ENCODE measurements at regions not wholly inside any gene's neighbourhood (a gene's known extent, or its start where the extent isn't known, plus 50 kb on each side); places are given as distances from the start of the nearest gene placed in this dataset.

- H3K4me3 ChIP-seq (replicated peaks in 1 of 2; ENCODE audit: low read depth in 1 of 2, low read length in 2 of 2), result no peak overlapping the region
- no peaks in the 10 kb centered on the region for H3K9me3 ChIP-seq (ENCODE audit: control insufficient read depth in 1 of 2, insufficient read depth in 1 of 2, low read depth in 1 of 2, low read length in 2 of 2)
- TF ChIP-seq FOSL1 (IDR thresholded peaks at IDR 0.05; ENCODE audit: low read depth), result no peak
- H3K27ac ChIP-seq (ENCODE audit: low read depth, low read length), result no peak overlapping the region
- no peaks in the 10 kb centered on the region for H3K9me2 ChIP-seq (ENCODE audit: insufficient read depth)
- H4K20me1 ChIP-seq (ENCODE audit: insufficient read depth), result no peaks in the 10 kb centered on the region
- ATAC-seq (no peak), DNase-seq (ENCODE audit: low read depth, low spot score) (no peak)
- H3K79me2 ChIP-seq (ENCODE audit: insufficient read depth, low read length), result no peaks in the 10 kb centered on the region
- ChIA-PET RAD21 (ENCODE audit: low non-redundant PET in 1 of 2, low total read pairs in 2 of 2, uncharacterized antibody in 2 of 2, unreplicated experiment in 2 of 2) (no interaction called here), POLR2A (no interaction called here), CTCF (no interaction called here)
- H3K27me3 ChIP-seq (ENCODE audit: insufficient read depth, low read length), result no peaks in the 10 kb centered on the region
- intact Hi-C loops (cut with micrococcal nuclease), result no loop called here
- no peak overlapping the region for H3K4me2 ChIP-seq (ENCODE audit: low read length)
- no peaks in the 10 kb centered on the region for H3K36me3 ChIP-seq (ENCODE audit: control insufficient read depth in 1 of 2, insufficient read depth in 2 of 2, low read length in 2 of 2)
- peaks cover 0 to 5% of the 10 kb centered on the region in 2 experiments; a peak in 1 of 4 replicates for H3K4me1 ChIP-seq (ENCODE audit: control insufficient read depth in 1 of 2, insufficient read depth in 2 of 2, low read length in 2 of 2)
- no peak overlapping the region for H2AFZ ChIP-seq (ENCODE audit: low read depth, low read length, poor library complexity, severe bottlenecking)
- H3K9ac ChIP-seq (ENCODE audit: low read length), result no peak overlapping the region
- no TSS peak for BruUV-seq (replicated peaks)
Measured at GRCh38 chr6:21441386-21441785, 152.2 kb upstream of the SOX4 start.

- POLR2A ChIA-PET, result no interaction called here
- intact Hi-C loops (cut with micrococcal nuclease), result no loop called here
- RAD21 ChIA-PET (ENCODE audit: low non-redundant PET in 1 of 2, low total read pairs in 2 of 2, uncharacterized antibody in 2 of 2, unreplicated experiment in 2 of 2), result no interaction called here
Measured at GRCh38 chr6:21442874-21443273, 150.7 kb upstream of the SOX4 start.

More at GRCh38 chr6:21442874-21443273, 150.7 kb upstream of the SOX4 start:
- no peak overlapping the region for H2AFZ ChIP-seq (ENCODE audit: low read depth, low read length, poor library complexity, severe bottlenecking)
- no peaks in the 10 kb centered on the region for H3K9me2 ChIP-seq (ENCODE audit: insufficient read depth)
- peaks cover 0 to 5% of the 10 kb centered on the region in 2 experiments; a peak in 1 of 4 replicates for H3K4me1 ChIP-seq (ENCODE audit: control insufficient read depth in 1 of 2, insufficient read depth in 2 of 2, low read length in 2 of 2)
- no peak overlapping the region for H3K9ac ChIP-seq (ENCODE audit: low read length)
- H4K20me1 ChIP-seq (ENCODE audit: insufficient read depth), result no peaks in the 10 kb centered on the region
- H3K27me3 ChIP-seq (ENCODE audit: insufficient read depth, low read length), result no peaks in the 10 kb centered on the region
- BruUV-seq (replicated peaks), result no TSS peak
- H3K27ac ChIP-seq (ENCODE audit: low read depth, low read length), result no peak overlapping the region
- no peak for ATAC-seq
- H3K9me3 ChIP-seq (ENCODE audit: control insufficient read depth in 1 of 2, insufficient read depth in 1 of 2, low read depth in 1 of 2, low read length in 2 of 2), result no peaks in the 10 kb centered on the region
- TF ChIP-seq SIN3A (IDR thresholded peaks at IDR 0.05; ENCODE audit: low read depth), result no peak
- TF ChIP-seq SRF (IDR thresholded peaks at IDR 0.05; ENCODE audit: low read depth), result no peak
- no peak for TF ChIP-seq ATF3 (IDR thresholded peaks at IDR 0.05)
- TF ChIP-seq EZH2 (IDR thresholded peaks at IDR 0.05), result no peak
- no peak for TF ChIP-seq POLR2AphosphoS5 (IDR thresholded peaks at IDR 0.05; ENCODE audit: low read depth, low read length)
- TF ChIP-seq ZFX (IDR thresholded peaks at IDR 0.05), result no peak
- no peak for TF ChIP-seq POLR2A (IDR thresholded peaks at IDR 0.05; ENCODE audit: borderline replicate concordance, extremely low read depth, insufficient read depth, insufficient read length)
- TF ChIP-seq JUND (IDR thresholded peaks at IDR 0.05), result no peak
- no peak for DNase-seq (ENCODE audit: low read depth, low spot score)
- no peaks in the 10 kb centered on the region for H3K79me2 ChIP-seq (ENCODE audit: insufficient read depth, low read length)
- CTCF ChIA-PET, result no interaction called here
- no peak overlapping the region for H3K4me2 ChIP-seq (ENCODE audit: low read length)
- no peaks in the 10 kb centered on the region for H3K36me3 ChIP-seq (ENCODE audit: control insufficient read depth in 1 of 2, insufficient read depth in 2 of 2, low read length in 2 of 2)
- H3K4me3 ChIP-seq (replicated peaks in 1 of 2; ENCODE audit: low read depth in 1 of 2, low read length in 2 of 2), result no peak overlapping the region

Data from HCT116 (cell line).